ENCODE measurements at regions not wholly inside any gene's neighbourhood (a gene's known extent, or its start where the extent isn't known, plus 50 kb on each side); places are given as distances from the start of the nearest gene placed in this dataset.

DNA sequence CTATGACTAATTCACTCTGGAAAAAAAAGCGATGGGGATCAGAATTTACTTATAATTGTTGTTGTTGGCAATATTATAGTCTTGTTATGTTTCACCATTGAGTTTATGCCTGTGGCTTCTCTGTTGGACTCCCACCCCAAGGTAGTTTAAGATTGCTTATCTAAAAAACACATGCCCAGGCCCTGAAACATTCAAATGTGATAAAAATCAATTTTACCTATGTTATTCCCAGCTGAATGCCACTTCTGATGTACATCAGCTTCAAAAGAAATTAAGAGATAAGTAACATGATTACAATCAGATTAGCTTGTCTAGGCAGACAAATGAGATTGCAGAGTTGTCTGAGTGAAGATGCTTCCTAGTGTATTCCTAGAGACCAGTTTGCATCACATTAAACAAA is 484.7 kb downstream of the PCDH7 start (continued):
- no peak for TF ChIP-seq ZNF302 (CRISPR knock-in tag; IDR thresholded peaks at IDR 0.05)
- no peak for TF ChIP-seq ESRRA (IDR thresholded peaks at IDR 0.05; ENCODE audit: borderline replicate concordance, low read length)
- TF ChIP-seq, protein P1, sequence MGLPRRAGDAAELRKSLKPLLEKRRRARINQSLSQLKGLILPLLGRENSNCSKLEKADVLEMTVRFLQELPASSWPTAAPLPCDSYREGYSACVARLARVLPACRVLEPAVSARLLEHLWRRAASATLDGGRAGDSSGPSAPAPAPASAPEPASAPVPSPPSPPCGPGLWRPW (IDR thresholded peaks at IDR 0.05), result no peak
- no peak for TF ChIP-seq NPAS2 (CRISPR knock-in tag; IDR thresholded peaks at IDR 0.05; ENCODE audit: borderline replicate concordance)
- no peak for TF ChIP-seq CBX8 (IDR thresholded peaks at IDR 0.05)
- TF ChIP-seq, protein P2, sequence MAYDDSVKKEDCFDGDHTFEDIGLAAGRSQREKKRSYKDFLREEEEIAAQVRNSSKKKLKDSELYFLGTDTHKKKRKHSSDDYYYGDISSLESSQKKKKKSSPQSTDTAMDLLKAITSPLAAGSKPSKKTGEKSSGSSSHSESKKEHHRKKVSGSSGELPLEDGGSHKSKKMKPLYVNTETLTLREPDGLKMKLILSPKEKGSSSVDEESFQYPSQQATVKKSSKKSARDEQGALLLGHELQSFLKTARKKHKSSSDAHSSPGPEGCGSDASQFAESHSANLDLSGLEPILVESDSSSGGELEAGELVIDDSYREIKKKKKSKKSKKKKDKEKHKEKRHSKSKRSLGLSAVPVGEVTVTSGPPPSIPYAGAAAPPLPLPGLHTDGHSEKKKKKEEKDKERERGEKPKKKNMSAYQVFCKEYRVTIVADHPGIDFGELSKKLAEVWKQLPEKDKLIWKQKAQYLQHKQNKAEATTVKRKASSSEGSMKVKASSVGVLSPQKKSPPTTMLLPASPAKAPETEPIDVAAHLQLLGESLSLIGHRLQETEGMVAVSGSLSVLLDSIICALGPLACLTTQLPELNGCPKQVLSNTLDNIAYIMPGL (CRISPR knock-in tag; IDR thresholded peaks at IDR 0.05; ENCODE audit: borderline replicate concordance), result no peak

DNA sequence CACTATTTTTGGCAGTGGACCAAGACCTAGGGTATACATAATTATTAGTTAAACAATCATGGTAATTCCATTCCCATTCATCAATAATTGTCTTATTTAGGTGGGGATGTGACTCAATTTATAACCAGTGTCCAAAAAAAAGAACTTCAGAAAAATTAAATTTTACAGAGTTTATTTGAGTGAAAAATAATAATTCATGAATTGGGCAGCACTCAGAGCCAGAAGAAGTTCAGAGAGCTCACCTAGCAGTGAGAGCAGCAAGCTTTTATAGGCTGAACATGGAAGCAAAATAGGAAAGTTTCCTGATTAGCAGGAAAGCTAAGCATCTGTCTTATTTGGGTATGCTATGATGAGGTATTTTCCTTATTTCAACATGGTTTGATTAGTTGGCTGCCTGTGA is 500.8 kb downstream of the PCDH7 start:
- ChIA-PET CTCF (no interaction called here), POLR2A (no interaction called here)
- no peak for FAIRE-seq

More for the DNA sequence above, 500.8 kb downstream of the PCDH7 start:
- H3K4me3 ChIP-seq, result no peak overlapping the region
- H3K4me1 ChIP-seq, result no peaks in the 10 kb centered on the region
- DNase-seq (ENCODE audit: low read depth in 1 of 2, low spot score in 1 of 2) (no peak), ATAC-seq (no peak)
- no peak for TF ChIP-seq KDM5A (IDR thresholded peaks at IDR 0.05)
- no peak for TF ChIP-seq POLR2A (IDR thresholded peaks at IDR 0.05; ENCODE audit: low read length)
- TF ChIP-seq CHD2 (IDR thresholded peaks at IDR 0.05; ENCODE audit: low read length, partially characterized antibody), result no peak
- TF ChIP-seq EHF (CRISPR knock-in tag; IDR thresholded peaks at IDR 0.05), result no peak
- no peak for TF ChIP-seq ZFP36 (IDR thresholded peaks at IDR 0.05; ENCODE audit: borderline replicate concordance, partially characterized antibody)
- no peak for TF ChIP-seq RAD21 (conservative IDR thresholded peaks at IDR 0.05 in 1 of 2, IDR thresholded peaks at IDR 0.05 in 1 of 2)
- no peak for TF ChIP-seq FOXS1 (CRISPR knock-in tag; IDR thresholded peaks at IDR 0.05)
- TF ChIP-seq, protein P3, sequence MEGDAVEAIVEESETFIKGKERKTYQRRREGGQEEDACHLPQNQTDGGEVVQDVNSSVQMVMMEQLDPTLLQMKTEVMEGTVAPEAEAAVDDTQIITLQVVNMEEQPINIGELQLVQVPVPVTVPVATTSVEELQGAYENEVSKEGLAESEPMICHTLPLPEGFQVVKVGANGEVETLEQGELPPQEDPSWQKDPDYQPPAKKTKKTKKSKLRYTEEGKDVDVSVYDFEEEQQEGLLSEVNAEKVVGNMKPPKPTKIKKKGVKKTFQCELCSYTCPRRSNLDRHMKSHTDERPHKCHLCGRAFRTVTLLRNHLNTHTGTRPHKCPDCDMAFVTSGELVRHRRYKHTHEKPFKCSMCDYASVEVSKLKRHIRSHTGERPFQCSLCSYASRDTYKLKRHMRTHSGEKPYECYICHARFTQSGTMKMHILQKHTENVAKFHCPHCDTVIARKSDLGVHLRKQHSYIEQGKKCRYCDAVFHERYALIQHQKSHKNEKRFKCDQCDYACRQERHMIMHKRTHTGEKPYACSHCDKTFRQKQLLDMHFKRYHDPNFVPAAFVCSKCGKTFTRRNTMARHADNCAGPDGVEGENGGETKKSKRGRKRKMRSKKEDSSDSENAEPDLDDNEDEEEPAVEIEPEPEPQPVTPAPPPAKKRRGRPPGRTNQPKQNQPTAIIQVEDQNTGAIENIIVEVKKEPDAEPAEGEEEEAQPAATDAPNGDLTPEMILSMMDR (IDR thresholded peaks at IDR 0.05), result no peak
- no peak for TF ChIP-seq HDAC2 (IDR thresholded peaks at IDR 0.05)
- TF ChIP-seq MYC (IDR thresholded peaks at IDR 0.05; ENCODE audit: borderline replicate concordance, low read length), result no peak
- TF ChIP-seq HOXB5 (CRISPR knock-in tag; IDR thresholded peaks at IDR 0.05), result no peak
- no peak for TF ChIP-seq SREBF2 (IDR thresholded peaks at IDR 0.05)
- no peak for TF ChIP-seq GATA3 (IDR thresholded peaks at IDR 0.05; ENCODE audit: borderline replicate concordance)
- TF ChIP-seq SMC3 (IDR thresholded peaks at IDR 0.05), result no peak
- no peak for TF ChIP-seq EP300 (IDR thresholded peaks at IDR 0.05)
- no peak for TF ChIP-seq FOSB (CRISPR knock-in tag; IDR thresholded peaks at IDR 0.05)
- TF ChIP-seq, protein P2 (CRISPR knock-in tag; IDR thresholded peaks at IDR 0.05; ENCODE audit: borderline replicate concordance), result no peak
- TF ChIP-seq, protein P4, sequence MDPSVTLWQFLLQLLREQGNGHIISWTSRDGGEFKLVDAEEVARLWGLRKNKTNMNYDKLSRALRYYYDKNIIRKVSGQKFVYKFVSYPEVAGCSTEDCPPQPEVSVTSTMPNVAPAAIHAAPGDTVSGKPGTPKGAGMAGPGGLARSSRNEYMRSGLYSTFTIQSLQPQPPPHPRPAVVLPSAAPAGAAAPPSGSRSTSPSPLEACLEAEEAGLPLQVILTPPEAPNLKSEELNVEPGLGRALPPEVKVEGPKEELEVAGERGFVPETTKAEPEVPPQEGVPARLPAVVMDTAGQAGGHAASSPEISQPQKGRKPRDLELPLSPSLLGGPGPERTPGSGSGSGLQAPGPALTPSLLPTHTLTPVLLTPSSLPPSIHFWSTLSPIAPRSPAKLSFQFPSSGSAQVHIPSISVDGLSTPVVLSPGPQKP (IDR thresholded peaks at IDR 0.05; ENCODE audit: low read depth, low read length), result no peak
- TF ChIP-seq, protein P1 (IDR thresholded peaks at IDR 0.05), result no peak
- no peak for TF ChIP-seq NPAS2 (CRISPR knock-in tag; IDR thresholded peaks at IDR 0.05; ENCODE audit: borderline replicate concordance)
- no peaks in the 10 kb centered on the region for H3K9me3 ChIP-seq
- H3K4me2 ChIP-seq, result no peak overlapping the region
- H3K27ac ChIP-seq, result no peak overlapping the region
